ELF-1 (cell line): ENCODE measurements at regions not wholly inside any gene's neighbourhood (a gene's known extent, or its start where the extent isn't known, plus 50 kb on each side); places are given as distances from the start of the nearest gene placed in this dataset.
A peak's percentile ranks its signal among the peaks of the same experiment; 100 is the strongest.

Source experiments
- DNase-seq: peaks from one replicate; pipeline ENCODE4 v3.0.0-alpha.2; 2016; ENCODE audit warnings: low read depth, low spot score

GRCh38 chr4:13054420-13054970 is 429.6 kb downstream of the RAB28 start:
- DNase-seq, result no peak

GRCh38 chr4:13047591-13047990 is 436.5 kb downstream of the RAB28 start:
- no peak for DNase-seq

GRCh38 chr4:13036841-13037240 is 447.3 kb downstream of the RAB28 start:
- no peak for DNase-seq

- DNase-seq, result no peak
Observed at GRCh38 chr4:13032936-13033335, 451.2 kb downstream of the RAB28 start.

- no peak for DNase-seq
Observed at GRCh38 chr4:13024147-13025105, 459.7 kb downstream of the RAB28 start.

GRCh38 chr4:13007802-13008470 is 476.2 kb downstream of the RAB28 start:
- no peak for DNase-seq

- DNase-seq, result peak; percentile 57
Observed at GRCh38 chr4:12993923-12994322, 490.2 kb downstream of the RAB28 start.

GRCh38 chr4:12987284-12987683 is 496.9 kb downstream of the RAB28 start:
- DNase-seq, result no peak

GRCh38 chr4:12979797-12980196 is 504.3 kb downstream of the RAB28 start:
- DNase-seq, result no peak

GRCh38 chr4:12978310-12978709 is 505.8 kb downstream of the RAB28 start:
- no peak for DNase-seq

- no peak for DNase-seq
Observed at GRCh38 chr4:12975511-12975910, 508.6 kb downstream of the RAB28 start.

GRCh38 chr4:12973522-12973921 is 510.6 kb downstream of the RAB28 start:
- DNase-seq, result no peak

GRCh38 chr4:12968345-12968744 is 515.8 kb downstream of the RAB28 start:
- no peak for DNase-seq

GRCh38 chr4:12966726-12967125 is 517.4 kb downstream of the RAB28 start:
- no peak for DNase-seq

- peak; percentile 62 for DNase-seq
Observed at GRCh38 chr4:12965334-12965733, 518.8 kb downstream of the RAB28 start.

- DNase-seq, result no peak
Observed at GRCh38 chr4:12963912-12964311, 520.2 kb downstream of the RAB28 start.

- no peak for DNase-seq
Observed at GRCh38 chr4:12963291-12963690, 520.8 kb downstream of the RAB28 start.

- DNase-seq, result no peak
Observed at GRCh38 chr4:12961713-12962112, 522.4 kb downstream of the RAB28 start.

- DNase-seq, result no peak
Observed at GRCh38 chr4:12958436-12958835, 525.7 kb downstream of the RAB28 start.

GRCh38 chr4:12957108-12957507 is 527.0 kb downstream of the RAB28 start:
- no peak for DNase-seq

GRCh38 chr4:12956026-12956425 is 528.1 kb downstream of the RAB28 start:
- DNase-seq, result no peak

GRCh38 chr4:12949719-12950490 is 534.2 kb downstream of the RAB28 start:
- no peak for DNase-seq
